HG02763 (cell line): ENCODE measurements at regions not wholly inside any gene's neighbourhood (a gene's known extent, or its start where the extent isn't known, plus 50 kb on each side); places are given as distances from the start of the nearest gene placed in this dataset.
A peak's percentile ranks its signal among the peaks of the same experiment; 100 is the strongest.

Experiments
- ATAC-seq: cut with Tn5 transposase; IDR thresholded peaks from one replicate; pipeline ENCODE4 v1.9.1; 2021; ENCODE audit warnings: mild to moderate bottlenecking, moderate library complexity; ENCODE audit not compliant: unreplicated experiment

- ATAC-seq: no peak
Measured at GRCh38 chr13:78029901-78030300, 111.3 kb upstream of the EDNRB start.

GRCh38 chr13:78028960-78029359, 110.3 kb upstream of the EDNRB start:
- no peak for ATAC-seq

- no peak for ATAC-seq
Measured at GRCh38 chr13:78024996-78025395, 106.4 kb upstream of the EDNRB start.

GRCh38 chr13:78022164-78022877, 103.7 kb upstream of the EDNRB start:
- peak; percentile 100 for ATAC-seq

- ATAC-seq: no peak
Measured at GRCh38 chr13:78020861-78021260, 102.2 kb upstream of the EDNRB start.

- ATAC-seq: no peak
Measured at GRCh38 chr13:78015782-78016181, 97.2 kb upstream of the EDNRB start.

GRCh38 chr13:78012046-78012445, 93.4 kb upstream of the EDNRB start:
- ATAC-seq: no peak

GRCh38 chr13:78004821-78005220, 86.2 kb upstream of the EDNRB start:
- no peak for ATAC-seq

GRCh38 chr13:77999746-78000145, 81.1 kb upstream of the EDNRB start:
- no peak for ATAC-seq

- no peak for ATAC-seq
Measured at GRCh38 chr13:77994166-77994565, 75.5 kb upstream of the EDNRB start.

- ATAC-seq: no peak
Measured at GRCh38 chr13:77991003-77991402, 72.4 kb upstream of the EDNRB start.

GRCh38 chr13:77989281-77989680, 70.7 kb upstream of the EDNRB start:
- no peak for ATAC-seq

GRCh38 chr13:77988355-77988754, 69.7 kb upstream of the EDNRB start:
- ATAC-seq: no peak

GRCh38 chr13:77986713-77987112, 68.1 kb upstream of the EDNRB start:
- no peak for ATAC-seq

- no peak for ATAC-seq
Measured at GRCh38 chr13:77985866-77986636, 67.4 kb upstream of the EDNRB start.

- no peak for ATAC-seq
Measured at GRCh38 chr13:77981281-77981881, 62.8 kb upstream of the EDNRB start.

GRCh38 chr13:77980592-77980991, 62.0 kb upstream of the EDNRB start:
- ATAC-seq: no peak

- ATAC-seq: no peak
Measured at GRCh38 chr13:77979721-77980385, 61.2 kb upstream of the EDNRB start.

GRCh38 chr13:77975358-77976042, 56.9 kb upstream of the EDNRB start:
- no peak for ATAC-seq

GRCh38 chr13:77969299-77969698, 50.7 kb upstream of the EDNRB start:
- no peak for ATAC-seq
